MCF 10A (cell line): ENCODE measurements at regions not wholly inside any gene's neighbourhood (a gene's known extent, or its start where the extent isn't known, plus 50 kb on each side); places are given as distances from the start of the nearest gene placed in this dataset.

Experiments
- BruUV-seq: library from RNA; stranded (reverse); fragments of 400-500 nt; replicated peaks from 2 replicates; lab custom pipeline; 2021; lab: Mats Ljungman, UMichigan
- CTCF ChIA-PET: fragments of 300-600 bp; sonication (Branson Sonifier 250); formaldehyde crosslinking; extraction: SDS; loops from one replicate; lab custom pipeline; 2021; ENCODE audit warnings: antibody characterized with exemption, inconsistent platforms; lab: Yijun Ruan, JAX
- POLR2A ChIA-PET: fragments of 300-600, 350-650 bp; sonication (Branson Sonifier 250); formaldehyde crosslinking; extraction: SDS; loops from one replicate; lab custom pipeline; 2020; ENCODE audit warnings: antibody characterized with exemption, inconsistent platforms; lab: Yijun Ruan, JAX
- DNase-seq: peaks from one replicate; pipeline ENCODE4 v3.0.0-alpha.2; 2018; ENCODE audit not compliant: unreplicated experiment
- H3K27ac Mint-ChIP-seq: one replicate; pipeline ENCODE4 v1.8.0; 2022; ENCODE audit warnings: mild to moderate bottlenecking, low read depth, mixed read lengths; ENCODE audit not compliant: unreplicated experiment
- H3K27me3 Mint-ChIP-seq: one replicate; pipeline ENCODE4 v1.8.0; 2022; ENCODE audit warnings: mixed read lengths; ENCODE audit not compliant: insufficient read depth, unreplicated experiment
- H3K36me3 Mint-ChIP-seq: one replicate; pipeline ENCODE4 v1.8.0; 2022; ENCODE audit warnings: mild to moderate bottlenecking, moderate library complexity, mixed read lengths; ENCODE audit not compliant: insufficient read depth, unreplicated experiment
- H3K4me1 Mint-ChIP-seq: one replicate; pipeline ENCODE4 v1.8.0; 2022; ENCODE audit warnings: mixed read lengths; ENCODE audit not compliant: insufficient read depth, unreplicated experiment
- H3K4me3 Mint-ChIP-seq: one replicate; pipeline ENCODE4 v1.8.0; 2022; ENCODE audit warnings: mild to moderate bottlenecking, moderate library complexity, mixed read lengths; ENCODE audit not compliant: unreplicated experiment
- H3K9me3 Mint-ChIP-seq: one replicate; pipeline ENCODE4 v1.8.0; 2022; ENCODE audit warnings: mixed read lengths; ENCODE audit not compliant: unreplicated experiment
- CTCF ChIP-seq: fragments of 200-600 bp; IDR thresholded peaks from one replicate; pipeline ENCODE4 v1.8.0; 2022; ENCODE audit warnings: antibody characterized with exemption, mild to moderate bottlenecking; ENCODE audit not compliant: unreplicated experiment
- intact Hi-C: fragments of 100-400 bp; cut with micrococcal nuclease; formaldehyde crosslinking; loops from 2 replicates; pipeline ENCODE4 v1.14.1; 2022

GRCh38 chr1:223474804-223475203 is 81.6 kb downstream of the CCDC185 start:
- Mint-ChIP-seq H3K4me3 (no peak overlapping the region), H3K9me3 (no peaks in the 10 kb centered on the region), H3K4me1 (no peaks in the 10 kb centered on the region), H3K27me3 (peaks cover 17% of the 10 kb centered on the region), H3K36me3 (no peaks in the 10 kb centered on the region), H3K27ac (no peak overlapping the region)
- intact Hi-C loops, result no loop called here
- ChIA-PET CTCF (interaction anchor here (0.7 to 1.6 kb wide), 6 partner anchors 45 to 384 kb away, joined by 3 to 5 read pairs (median 3); no protein-coding TSS in a partner anchor), POLR2A (interaction anchor here (0.8 to 1.6 kb wide), 4 partner anchors 11 to 39 kb away, joined by 3 to 5 read pairs (median 4); no protein-coding TSS in a partner anchor)
- no peak for DNase-seq
- no peak for TF ChIP-seq CTCF
- no TSS peak for BruUV-seq

- CTCF ChIA-PET, result interaction anchor here (0.7 to 1.5 kb wide), 3 partner anchors 302 to 1821 kb away, joined by 3 to 8 read pairs (median 4); no protein-coding TSS in a partner anchor
Observed at GRCh38 chr1:223477456-223477855, 84.2 kb downstream of the CCDC185 start.

GRCh38 chr1:223478606-223479005 is 85.4 kb downstream of the CCDC185 start:
- H3K9me3 Mint-ChIP-seq, result no peaks in the 10 kb centered on the region
- ChIA-PET CTCF (no interaction called here), POLR2A (no interaction called here)
- no peak overlapping the region for H3K27ac Mint-ChIP-seq
- no TSS peak for BruUV-seq
- DNase-seq, result no peak
- no peak overlapping the region for H3K4me3 Mint-ChIP-seq
- no peaks in the 10 kb centered on the region for H3K36me3 Mint-ChIP-seq
- H3K4me1 Mint-ChIP-seq, result peaks cover 8% of the 10 kb centered on the region
- intact Hi-C loops, result no loop called here
- TF ChIP-seq CTCF, result no peak
- H3K27me3 Mint-ChIP-seq, result peaks cover 17% of the 10 kb centered on the region

More at GRCh38 chr1:223477456-223477855, 84.2 kb downstream of the CCDC185 start:
- no peak for DNase-seq
- Mint-ChIP-seq H3K4me1 (peaks cover 2% of the 10 kb centered on the region), H3K36me3 (no peaks in the 10 kb centered on the region), H3K27ac (no peak overlapping the region), H3K27me3 (peaks cover 17% of the 10 kb centered on the region), H3K9me3 (no peaks in the 10 kb centered on the region), H3K4me3 (no peak overlapping the region)
- TF ChIP-seq CTCF, result no peak
- no TSS peak for BruUV-seq
- intact Hi-C loops, result no loop called here
- POLR2A ChIA-PET, result no interaction called here

GRCh38 chr1:223479261-223479660 is 86.0 kb downstream of the CCDC185 start:
- H3K27ac Mint-ChIP-seq, result no peak overlapping the region
- no peaks in the 10 kb centered on the region for H3K9me3 Mint-ChIP-seq
- H3K27me3 Mint-ChIP-seq, result peaks cover 17% of the 10 kb centered on the region
- ChIA-PET POLR2A (interaction anchor here (0.6 to 0.7 kb wide), 2 partner anchors 139 to 266 kb away, joined by 3 to 4 read pairs; no protein-coding TSS in a partner anchor), CTCF (interaction anchor here (0.7 kb wide), 1 partner anchor 1962 kb away, joined by 3 read pairs; no protein-coding TSS in a partner anchor)
- H3K4me3 Mint-ChIP-seq, result no peak overlapping the region
- intact Hi-C loops, result no loop called here
- TF ChIP-seq CTCF, result no peak
- H3K36me3 Mint-ChIP-seq, result no peaks in the 10 kb centered on the region
- peaks cover 8% of the 10 kb centered on the region for H3K4me1 Mint-ChIP-seq
- DNase-seq, result no peak
- no TSS peak for BruUV-seq
